ENCODE measurements at regions not wholly inside any gene's neighbourhood (a gene's known extent, or its start where the extent isn't known, plus 50 kb on each side); places are given as distances from the start of the nearest gene placed in this dataset.
"Not testable (repeated sequence)": the region's sequence is repeated elsewhere in the genome, so short reads cannot be mapped to it uniquely, and the experiment has no call there.

DNA sequence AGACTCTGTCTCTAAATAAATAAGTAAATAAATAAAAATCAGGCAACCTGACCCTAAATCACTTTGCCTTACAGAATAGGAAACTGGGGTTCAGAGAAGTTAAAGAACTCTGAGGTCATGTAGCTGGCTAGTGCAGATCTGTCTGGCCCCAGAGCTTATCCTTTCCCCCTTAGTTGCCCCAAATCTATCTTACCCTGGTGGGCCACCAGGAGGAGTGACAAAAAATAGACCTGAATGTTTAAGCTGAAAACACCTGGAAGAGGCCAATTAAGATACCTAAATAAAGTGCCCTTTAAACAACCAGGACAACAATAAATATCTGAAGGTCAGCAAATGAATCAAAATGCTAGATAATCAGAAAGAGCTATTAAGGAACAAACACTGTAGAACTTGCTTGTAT is 59.7 kb downstream of the TEX35 start:
- no peak for DNase-seq (ENCODE audit: low read depth)

DNA sequence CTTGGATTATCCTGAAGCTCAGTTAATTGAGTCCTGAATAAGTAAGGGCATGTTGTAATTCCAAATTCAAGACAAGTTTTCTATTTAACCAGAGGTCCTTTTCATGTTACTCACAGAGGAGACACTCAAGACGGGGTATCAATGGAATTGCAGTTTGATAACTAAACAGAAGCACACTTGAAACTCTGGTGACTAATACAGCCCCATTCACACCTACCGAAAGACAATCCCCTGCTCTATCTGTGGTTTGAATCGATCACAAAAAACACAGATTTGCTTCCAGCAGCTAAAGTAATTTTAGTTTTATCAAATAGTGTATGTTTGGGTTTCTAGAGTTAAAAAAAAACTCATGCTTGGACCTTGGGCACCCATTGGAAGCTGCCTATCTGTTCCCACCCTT is 60.4 kb downstream of the TEX35 start:
- no peak for DNase-seq (ENCODE audit: low read depth)

GRCh38 chr1:178574345-178574744 is 61.4 kb downstream of the TEX35 start:
- DNase-seq (ENCODE audit: low read depth) = no peak

- no peak for DNase-seq (ENCODE audit: low read depth)
Observed at GRCh38 chr1:178575611-178576361, 62.9 kb downstream of the TEX35 start.

GRCh38 chr1:178576841-178577240 is 63.9 kb downstream of the TEX35 start:
- no peak for DNase-seq (ENCODE audit: low read depth)

- no peak for DNase-seq (ENCODE audit: low read depth)
Observed at GRCh38 chr1:178577882-178578281, 65.0 kb downstream of the TEX35 start.

DNA sequence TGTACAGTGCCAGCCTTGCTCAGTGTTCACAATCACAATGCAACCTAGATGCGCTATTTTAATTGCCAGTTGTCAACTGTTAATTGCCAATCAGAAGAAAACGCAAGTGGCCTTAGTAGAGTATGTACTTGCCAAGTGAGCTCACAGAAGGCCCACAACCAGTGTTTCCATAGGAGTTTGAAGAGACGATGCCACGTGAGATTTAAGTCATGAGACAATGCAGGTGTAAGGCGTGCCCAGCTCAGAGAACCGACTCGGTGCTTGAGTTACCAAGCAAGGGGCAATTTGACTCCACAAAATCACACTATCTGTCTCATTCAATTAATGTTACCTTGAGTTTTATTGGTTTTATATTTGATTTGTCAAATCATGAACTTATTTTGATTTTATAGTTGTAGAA is 65.6 kb downstream of the TEX35 start:
- DNase-seq (ENCODE audit: low read depth) = no peak

GRCh38 chr1:178579095-178579494 is 66.2 kb downstream of the TEX35 start:
- no peak for DNase-seq (ENCODE audit: low read depth)

DNA sequence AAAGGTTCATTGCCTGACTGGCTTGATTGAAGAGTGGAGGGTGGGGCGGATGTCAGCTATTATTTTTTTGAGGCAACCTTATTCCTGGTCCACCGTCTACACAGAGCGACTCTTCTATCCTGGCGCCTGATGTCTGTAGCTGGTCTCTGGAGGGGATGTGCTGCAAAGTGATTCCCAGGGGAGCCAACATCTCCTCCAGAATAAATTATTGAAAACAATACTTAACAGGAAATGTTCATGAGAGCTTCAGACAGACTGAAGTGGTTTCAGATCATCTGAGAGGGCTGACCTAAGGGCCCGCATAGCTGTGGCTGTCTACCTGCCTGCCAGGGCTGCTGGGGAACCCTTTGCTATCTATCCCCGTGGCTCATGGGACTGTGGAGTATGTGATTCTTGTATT is 66.7 kb downstream of the TEX35 start:
- no peak for DNase-seq (ENCODE audit: low read depth)

GRCh38 chr1:178580096-178580495 is 67.2 kb downstream of the TEX35 start:
- DNase-seq (ENCODE audit: low read depth) = no peak

DNA sequence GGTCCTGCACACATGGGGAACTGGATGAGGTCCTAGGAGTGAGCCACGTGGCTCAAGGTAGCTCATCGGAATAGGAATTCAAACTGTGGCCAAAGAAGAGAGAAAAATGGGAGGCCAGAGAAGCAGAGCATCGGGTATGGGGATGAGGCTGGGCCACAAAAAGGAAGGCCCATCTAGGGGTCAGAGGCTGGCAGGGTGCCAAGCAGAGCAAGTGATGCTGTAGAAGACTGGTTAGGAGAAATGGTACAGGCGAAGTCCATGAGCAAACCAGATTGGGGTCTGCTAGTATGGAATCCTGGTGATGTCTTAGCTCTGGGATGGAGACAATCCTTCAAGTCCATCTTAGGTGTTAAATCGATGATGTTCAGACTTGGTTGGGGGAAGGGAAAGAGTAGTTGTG is 68.0 kb downstream of the TEX35 start:
- no peak for DNase-seq (ENCODE audit: low read depth)

GRCh38 chr1:178581351-178582303 is 68.7 kb downstream of the TEX35 start:
- DNase-seq (ENCODE audit: low read depth) = no peak

DNA sequence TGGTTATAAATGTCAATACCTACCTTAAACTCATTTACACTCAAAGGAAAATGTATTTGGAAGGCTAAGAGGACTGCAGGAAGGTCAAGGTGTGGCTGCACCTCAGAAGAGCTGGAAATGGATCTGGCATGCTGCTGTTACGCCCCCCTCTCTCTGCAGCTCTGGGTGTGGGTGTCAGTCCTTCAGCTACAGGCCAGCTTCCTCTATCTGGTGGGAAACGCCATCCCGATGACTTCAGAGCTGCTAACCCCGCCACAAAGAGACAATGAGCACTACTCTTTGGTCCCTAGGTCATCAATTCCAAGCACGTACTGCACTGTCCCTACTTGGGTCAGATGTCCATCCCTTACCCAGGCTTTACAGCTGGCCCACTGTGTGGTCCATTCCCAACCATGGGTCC is 74.2 kb downstream of the TEX35 start:
- DNase-seq (ENCODE audit: low read depth) = no peak

- DNase-seq (ENCODE audit: low read depth) = no peak
Observed at GRCh38 chr1:178587975-178588374, 75.1 kb downstream of the TEX35 start.

- not testable (repeated sequence) for DNase-seq (ENCODE audit: low read depth)
Observed at GRCh38 chr1:178589042-178589441, 76.1 kb downstream of the TEX35 start.

DNA sequence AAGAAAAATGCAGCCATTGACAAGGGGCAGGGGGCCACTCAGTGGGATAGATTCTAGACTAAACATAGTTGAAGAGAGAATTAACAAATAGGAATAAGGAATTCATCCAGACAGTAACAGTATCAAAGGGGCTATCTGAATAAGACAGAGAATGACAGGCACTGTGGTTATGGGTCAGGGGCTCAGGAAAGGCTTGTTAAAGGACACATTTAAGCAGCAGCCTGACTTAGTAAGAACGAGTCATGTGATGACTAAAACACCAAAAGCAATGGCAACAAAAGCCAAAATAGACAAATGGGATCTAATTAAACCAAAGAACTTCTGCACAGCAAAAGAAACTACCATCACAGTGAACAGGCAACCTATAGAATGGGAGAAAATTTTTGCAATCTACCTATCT is 78.9 kb downstream of the TEX35 start:
- not testable (repeated sequence) for DNase-seq (ENCODE audit: low read depth)

DNA sequence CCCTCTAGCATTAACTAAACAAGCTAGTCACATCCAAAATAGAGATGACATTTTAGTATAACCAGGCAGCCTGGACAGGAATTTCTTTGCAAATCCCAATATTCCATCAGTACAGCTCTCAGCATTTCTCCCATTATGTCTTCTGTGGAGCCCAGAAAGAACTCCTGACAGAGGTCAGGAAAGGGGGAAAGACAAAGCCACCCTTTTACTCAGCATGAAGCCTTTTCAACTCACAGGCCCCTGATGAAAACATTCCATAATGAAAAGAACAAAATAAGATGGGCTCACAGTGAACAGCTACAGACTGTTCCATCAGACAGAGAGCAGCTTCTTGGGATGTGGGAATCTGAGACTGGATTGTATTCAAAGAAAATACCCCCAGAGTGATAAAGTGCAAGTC is 80.6 kb downstream of the TEX35 start:
- DNase-seq (ENCODE audit: low read depth) = no peak

GRCh38 chr1:178594133-178594532 is 81.2 kb downstream of the TEX35 start:
- no peak for DNase-seq (ENCODE audit: low read depth)

GRCh38 chr1:178595491-178595890 is 82.6 kb downstream of the TEX35 start:
- DNase-seq (ENCODE audit: low read depth) = no peak

DNA sequence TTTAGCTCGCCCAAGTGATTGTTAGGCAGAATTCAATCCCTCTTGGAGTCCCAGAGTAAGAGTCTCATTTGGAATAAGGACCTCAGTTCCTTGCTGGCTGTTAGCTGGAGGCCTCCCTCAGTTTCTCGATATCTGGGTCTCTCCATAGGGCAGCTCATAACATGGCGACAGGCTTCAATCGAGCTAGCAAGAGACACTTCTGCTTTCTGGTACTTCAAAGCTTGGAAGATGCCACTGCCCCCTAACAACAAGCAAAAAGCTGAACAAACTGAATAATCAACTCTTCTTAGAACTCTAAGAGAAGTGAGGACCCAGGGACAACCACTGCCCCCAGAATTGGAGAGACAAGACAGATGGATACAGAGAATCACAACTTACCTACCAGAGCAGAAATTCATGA is 86.2 kb downstream of the TEX35 start:
- DNase-seq (ENCODE audit: low read depth) = no peak

- DNase-seq (ENCODE audit: low read depth) = no peak
Observed at GRCh38 chr1:178599745-178600144, 86.8 kb downstream of the TEX35 start.

- DNase-seq (ENCODE audit: low read depth) = no peak
Observed at GRCh38 chr1:178603926-178604325, 91.0 kb downstream of the TEX35 start.

GRCh38 chr1:178606839-178607238 is 93.9 kb downstream of the TEX35 start:
- no peak for DNase-seq (ENCODE audit: low read depth)

Measured in Daoy (cell line).